GM13976 (cell line): ENCODE measurements at regions not wholly inside any gene's neighbourhood (a gene's known extent, or its start where the extent isn't known, plus 50 kb on each side); places are given as distances from the start of the nearest gene placed in this dataset.

Source experiments
- DNase-seq: peaks from one replicate; pipeline ENCODE4 v3.0.0; 2012; ENCODE audit warnings: low spot score
- CTCF ChIP-seq: IDR thresholded peaks from 2 replicates; pipeline ENCODE4 v1.5.1; 2012; ENCODE audit warnings: borderline replicate concordance, mild to moderate bottlenecking; ENCODE audit not compliant: insufficient read depth; ENCODE audit errors: extremely low read depth, missing control alignments, control extremely low read depth
- in situ Hi-C: fragments of 300-500 bp; cut with MboI; formaldehyde crosslinking; loops from one replicate; pipeline ENCODE4 v1.12.0; 2022; ENCODE audit warnings: low sequenced_read_pairs, mixed read lengths, inconsistent platforms; ENCODE audit not compliant: unreplicated experiment

GRCh38 chr16:86926181-86927094 is 348.1 kb downstream of the FOXL1 start:
- in situ Hi-C loops = no loop called here
- no peak for TF ChIP-seq CTCF

GRCh38 chr16:86927699-86928098 is 349.4 kb downstream of the FOXL1 start:
- in situ Hi-C loops = no loop called here
- no peak for DNase-seq
- TF ChIP-seq CTCF = no peak

More at GRCh38 chr16:86926181-86927094, 348.1 kb downstream of the FOXL1 start:
- no peak for DNase-seq

GRCh38 chr16:86928523-86929011 is 350.2 kb downstream of the FOXL1 start:
- in situ Hi-C loops = no loop called here
- no peak for TF ChIP-seq CTCF
- peak; percentile 65 for DNase-seq

- no peak for DNase-seq
Measured at GRCh38 chr16:86929057-86929871, 350.9 kb downstream of the FOXL1 start.

GRCh38 chr16:86930001-86930400 is 351.7 kb downstream of the FOXL1 start:
- no peak for TF ChIP-seq CTCF
- in situ Hi-C loops = no loop called here
- no peak for DNase-seq

More at GRCh38 chr16:86929057-86929871, 350.9 kb downstream of the FOXL1 start:
- in situ Hi-C loops = no loop called here
- TF ChIP-seq CTCF = no peak

- in situ Hi-C loops = no loop called here
- TF ChIP-seq CTCF = no peak
- no peak for DNase-seq
Measured at GRCh38 chr16:86930663-86931373, 352.5 kb downstream of the FOXL1 start.
